Ishikawa (cell line): ENCODE measurements at regions not wholly inside any gene's neighbourhood (a gene's known extent, or its start where the extent isn't known, plus 50 kb on each side); places are given as distances from the start of the nearest gene placed in this dataset.

Experiments
- CEBPB ChIP-seq: IDR thresholded peaks from 2 replicates; pipeline ENCODE4 v1.6.1; 2012
- CREB1 ChIP-seq: IDR thresholded peaks from 2 replicates; pipeline ENCODE4 v1.6.1; 2012; ENCODE audit warnings: low read depth
- EP300 ChIP-seq: IDR thresholded peaks from 2 replicates; pipeline ENCODE4 v1.6.1; 2012; ENCODE audit warnings: borderline replicate concordance
- FOXM1 ChIP-seq: IDR thresholded peaks from 2 replicates; pipeline ENCODE4 v1.6.1; 2012; ENCODE audit warnings: low read depth, borderline replicate concordance
- MAX ChIP-seq: IDR thresholded peaks from 2 replicates; pipeline ENCODE4 v1.6.1; 2012
- NFIC ChIP-seq: IDR thresholded peaks from 2 replicates; pipeline ENCODE4 v1.6.1; 2012
- RAD21 ChIP-seq: IDR thresholded peaks from 2 replicates; pipeline ENCODE4 v1.6.1; 2012; ENCODE audit warnings: low read depth
- REST ChIP-seq: IDR thresholded peaks from 2 replicates; pipeline ENCODE4 v1.6.1; 2012; ENCODE audit warnings: low read depth, mild to moderate bottlenecking
- TAF1 ChIP-seq: IDR thresholded peaks from 2 replicates; pipeline ENCODE4 v1.6.1; 2012; ENCODE audit warnings: low read depth, mild to moderate bottlenecking
- USF1 ChIP-seq: IDR thresholded peaks from 2 replicates; pipeline ENCODE4 v1.6.1; 2012
- YY1 ChIP-seq: IDR thresholded peaks from 2 replicates; pipeline ENCODE4 v1.6.1; 2012; ENCODE audit warnings: low read depth

GRCh38 chr3:130823996-130824395, 69.9 kb upstream of the ATP2C1 start:
- TF ChIP-seq EP300 = no peak
- TF ChIP-seq MAX = no peak
- no peak for TF ChIP-seq USF1
- no peak for TF ChIP-seq CREB1
- no peak for TF ChIP-seq RAD21
- TF ChIP-seq TAF1 = no peak
- no peak for TF ChIP-seq CEBPB
- no peak for TF ChIP-seq REST
- no peak for TF ChIP-seq YY1
- no peak for TF ChIP-seq FOXM1
- no peak for TF ChIP-seq NFIC
